Kidney (tissue), 13 donors: ENCODE measurements at regions not wholly inside any gene's neighbourhood (a gene's known extent, or its start where the extent isn't known, plus 50 kb on each side); places are given as distances from the start of the nearest gene placed in this dataset.

Source experiments
- DNase-seq, 5 donors: peaks; one replicate each; pipeline ENCODE4 v3.0.0-alpha.2; 2013 to 2020
- FAIRE-seq: peaks from 2 replicates; lab custom pipeline; 2012; peaks lifted over from hg19 to GRCh38; lab: Jason Lieb, UNC
- H3K27ac ChIP-seq, 2 donors: one replicate each; pipeline ENCODE4 v1.7.0; 2013; ENCODE audit warnings: low read depth in 2 of 2, low read length in 2 of 2, inconsistent platforms in 1 of 2
- H3K27me3 ChIP-seq: one replicate; pipeline ENCODE4 v1.7.1; 2013; ENCODE audit warnings: low read length, inconsistent platforms; ENCODE audit not compliant: control insufficient read depth, insufficient read depth
- H3K36me3 ChIP-seq, 3 donors: one replicate each; pipeline versions ENCODE4 v1.7.0 to v1.7.1; 2013; ENCODE audit warnings: low read length in 3 of 3, control low read depth in 1 of 3, inconsistent platforms in 1 of 3; ENCODE audit not compliant: insufficient read depth in 3 of 3, control insufficient read depth in 2 of 3
- H3K4me1 ChIP-seq, 3 donors: one replicate each; pipeline versions ENCODE4 v1.7.0 to v1.7.1; 2013; ENCODE audit warnings: low read length in 3 of 3, inconsistent platforms in 1 of 3, low read depth in 1 of 3; ENCODE audit not compliant: control insufficient read depth in 2 of 3, insufficient read depth in 2 of 3
- H3K4me3 ChIP-seq, 3 donors: one replicate each; pipeline versions ENCODE4 v1.7.0 to v1.8.1; 2013; ENCODE audit warnings: low read length in 3 of 3, control low read depth in 1 of 3, inconsistent platforms in 1 of 3
- H3K9ac ChIP-seq, 3 donors: one replicate each; pipeline versions ENCODE4 v1.7.0 to v1.7.1; 2013; ENCODE audit warnings: low read length in 3 of 3, control low read depth in 1 of 3, inconsistent platforms in 1 of 3
- H3K9me3 ChIP-seq, 3 donors: one replicate each; pipeline versions ENCODE4 v1.7.0 to v1.7.1; 2013; ENCODE audit warnings: low read length in 3 of 3, control low read depth in 1 of 3, inconsistent platforms in 1 of 3; ENCODE audit not compliant: control insufficient read depth in 2 of 3, insufficient read depth in 1 of 3
- intact Hi-C: fragments of 100-400 bp; cut with DNase I; formaldehyde crosslinking; loops from one replicate; pipeline ENCODE4 v1.11.1; 2022
- TF ChIP-seq, protein P1 (sequence below): IDR thresholded peaks from 3 replicates; pipeline ENCODE4 v1.5.1; 2012; ENCODE audit warnings: mild to moderate bottlenecking, moderate library complexity, borderline replicate concordance; ENCODE audit not compliant: insufficient read depth; ENCODE audit errors: extremely low read depth
- donor health status: control.
- donor health status: control.
- donor health status: control.
- donor health status: control.
- donor health status: control.
- donor health status: DM: yes; HTN: yes; CAD: no.
- donor health status: Normal renal cell carcinoma (clear cell type).

DNA sequence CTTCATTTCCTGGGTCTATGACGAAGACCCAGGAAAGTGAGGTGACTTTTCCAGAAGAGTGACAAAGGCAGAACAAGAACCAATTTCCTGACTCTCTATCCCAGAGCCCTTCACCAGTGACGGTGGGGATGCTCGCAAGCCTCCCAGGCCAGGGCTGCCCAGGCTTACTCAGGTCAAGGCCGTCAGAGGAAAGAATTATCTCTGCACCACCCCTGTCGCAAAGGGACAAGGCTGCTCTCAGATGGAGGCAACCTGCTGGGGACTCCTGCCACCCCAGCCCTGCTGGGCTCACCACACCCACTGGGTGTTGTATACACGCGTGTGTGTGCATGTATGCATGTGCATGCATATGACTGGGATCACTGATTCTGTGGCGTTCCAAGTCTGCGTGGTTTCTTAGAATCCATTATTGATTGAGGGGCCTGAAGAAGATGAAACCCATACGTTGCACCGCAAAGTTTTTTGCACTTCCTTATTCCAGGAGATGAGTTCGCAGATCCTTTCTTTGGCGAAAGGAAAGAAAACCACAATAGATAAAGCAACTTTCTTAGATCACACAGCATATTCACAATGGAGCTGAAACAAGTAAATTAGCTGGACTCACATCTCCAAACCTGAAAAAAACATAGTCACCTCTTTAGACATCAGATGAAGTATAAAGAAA lies 255.8 kb downstream of the RHOU start:
- DNase-seq, result no peak
- Histone ChIP-seq H3K4me3 (no peak overlapping the region), H3K27me3 (no peaks in the 10 kb centered on the region), H3K4me1 (peaks cover 0 to 11% (median 10%) of the 10 kb centered on the region in 3 donors), H3K9ac (no peak overlapping the region), H3K9me3 (no peaks in the 10 kb centered on the region), H3K27ac (peak overlapping the region in 1 of 2 donors; percentile 49), H3K36me3 (no peaks in the 10 kb centered on the region)
- TF ChIP-seq, protein P1, sequence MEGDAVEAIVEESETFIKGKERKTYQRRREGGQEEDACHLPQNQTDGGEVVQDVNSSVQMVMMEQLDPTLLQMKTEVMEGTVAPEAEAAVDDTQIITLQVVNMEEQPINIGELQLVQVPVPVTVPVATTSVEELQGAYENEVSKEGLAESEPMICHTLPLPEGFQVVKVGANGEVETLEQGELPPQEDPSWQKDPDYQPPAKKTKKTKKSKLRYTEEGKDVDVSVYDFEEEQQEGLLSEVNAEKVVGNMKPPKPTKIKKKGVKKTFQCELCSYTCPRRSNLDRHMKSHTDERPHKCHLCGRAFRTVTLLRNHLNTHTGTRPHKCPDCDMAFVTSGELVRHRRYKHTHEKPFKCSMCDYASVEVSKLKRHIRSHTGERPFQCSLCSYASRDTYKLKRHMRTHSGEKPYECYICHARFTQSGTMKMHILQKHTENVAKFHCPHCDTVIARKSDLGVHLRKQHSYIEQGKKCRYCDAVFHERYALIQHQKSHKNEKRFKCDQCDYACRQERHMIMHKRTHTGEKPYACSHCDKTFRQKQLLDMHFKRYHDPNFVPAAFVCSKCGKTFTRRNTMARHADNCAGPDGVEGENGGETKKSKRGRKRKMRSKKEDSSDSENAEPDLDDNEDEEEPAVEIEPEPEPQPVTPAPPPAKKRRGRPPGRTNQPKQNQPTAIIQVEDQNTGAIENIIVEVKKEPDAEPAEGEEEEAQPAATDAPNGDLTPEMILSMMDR, result no peak
- FAIRE-seq, result no peak
- intact Hi-C loops, result no loop called here

DNA sequence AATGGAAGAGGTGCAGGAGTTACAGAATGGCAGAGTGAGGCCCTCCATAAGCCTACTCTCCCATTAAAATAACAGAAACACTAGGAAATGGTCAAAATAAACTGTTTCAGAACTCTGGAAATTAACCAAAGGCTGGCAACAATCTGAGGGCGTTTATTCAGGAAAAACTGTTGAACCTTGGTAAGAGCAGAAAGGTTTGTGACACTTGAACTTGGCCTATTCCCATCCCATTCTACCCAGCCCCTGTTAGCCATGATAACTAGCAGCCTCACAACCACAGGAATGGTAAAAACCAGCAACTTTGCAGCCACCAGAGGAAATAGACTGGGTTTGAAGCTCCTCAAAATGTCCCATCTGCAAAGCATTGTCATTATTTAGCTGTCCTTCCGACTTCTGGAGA lies 256.8 kb downstream of the RHOU start:
- H3K9ac ChIP-seq, result no peak overlapping the region
- H3K4me1 ChIP-seq, result peaks cover 0 to 10% (median 6%) of the 10 kb centered on the region in 3 donors
- no peaks in the 10 kb centered on the region for H3K36me3 ChIP-seq
- H3K9me3 ChIP-seq, result no peaks in the 10 kb centered on the region
- H3K4me3 ChIP-seq, result no peak overlapping the region
- H3K27me3 ChIP-seq, result no peaks in the 10 kb centered on the region
- TF ChIP-seq, protein P1, result no peak
- FAIRE-seq (no peak), DNase-seq (no peak)
- no peak overlapping the region for H3K27ac ChIP-seq
- intact Hi-C loops, result no loop called here

DNA sequence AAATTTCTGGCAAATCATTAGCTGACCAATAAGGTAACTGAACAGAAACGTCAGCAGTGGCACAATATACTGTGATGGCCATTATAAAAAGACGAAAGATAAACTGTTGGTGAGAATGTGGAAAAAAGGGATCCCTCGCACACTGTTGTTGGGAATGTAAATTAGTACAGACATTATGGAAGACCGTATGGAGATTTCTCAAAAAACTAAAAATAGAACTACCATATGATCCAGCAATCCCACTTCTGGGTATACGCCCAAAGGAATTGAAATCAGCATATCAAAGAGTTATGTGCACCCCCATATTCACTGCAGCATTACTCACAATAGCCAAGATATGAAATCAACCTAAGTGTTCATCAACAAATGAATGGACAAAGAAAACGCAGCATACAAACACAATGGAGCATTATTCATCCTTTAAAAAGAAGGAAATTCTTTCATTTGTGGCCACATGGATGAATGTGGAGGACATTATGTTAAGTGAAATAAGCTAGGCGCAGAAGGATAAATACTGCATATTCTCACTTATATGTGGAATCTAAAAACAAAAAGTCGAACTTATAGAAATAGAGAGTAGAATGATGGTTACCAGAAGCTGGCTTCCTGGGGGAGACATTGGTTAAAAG lies 257.7 kb downstream of the RHOU start:
- FAIRE-seq, result no peak
- TF ChIP-seq, protein P1, result no peak
- DNase-seq, result no peak
- no peaks in the 10 kb centered on the region for H3K9me3 ChIP-seq
- no peak overlapping the region for H3K27ac ChIP-seq
- peaks cover 0 to 10% (median 6%) of the 10 kb centered on the region in 3 donors for H3K4me1 ChIP-seq
- H3K4me3 ChIP-seq, result no peak overlapping the region
- no peaks in the 10 kb centered on the region for H3K36me3 ChIP-seq
- intact Hi-C loops, result no loop called here
- H3K9ac ChIP-seq, result no peak overlapping the region
- no peaks in the 10 kb centered on the region for H3K27me3 ChIP-seq
